ENCODE measurements at regions not wholly inside any gene's neighbourhood (a gene's known extent, or its start where the extent isn't known, plus 50 kb on each side); places are given as distances from the start of the nearest gene placed in this dataset.

DNA sequence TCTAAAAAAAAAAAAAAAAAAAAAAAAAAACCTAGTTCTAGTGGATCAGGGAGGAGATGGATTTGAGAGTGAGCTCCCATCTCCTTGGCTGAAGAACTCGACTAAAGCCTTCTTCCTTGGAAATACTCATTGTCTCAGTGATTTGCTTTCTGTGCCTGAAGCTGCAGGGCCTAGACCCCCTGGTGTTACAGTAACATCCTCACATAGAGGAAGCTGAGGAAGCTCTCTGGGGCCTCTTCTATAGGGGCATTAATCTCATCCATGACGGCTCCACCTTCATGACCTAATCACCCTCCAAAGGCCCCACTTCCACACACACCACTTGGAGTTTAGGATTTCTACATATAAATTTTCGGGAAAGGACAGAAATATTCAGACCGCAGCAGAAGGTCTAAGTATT lies 95.9 kb upstream of the ETS2 start:
- H3K4me3 ChIP-seq, result no peak overlapping the region
- no peaks in the 10 kb centered on the region for H3K36me3 ChIP-seq
- no peak for DNase-seq
- no peaks in the 10 kb centered on the region for H3K27me3 ChIP-seq
- no peaks in the 10 kb centered on the region for H3K9me3 ChIP-seq

DNA sequence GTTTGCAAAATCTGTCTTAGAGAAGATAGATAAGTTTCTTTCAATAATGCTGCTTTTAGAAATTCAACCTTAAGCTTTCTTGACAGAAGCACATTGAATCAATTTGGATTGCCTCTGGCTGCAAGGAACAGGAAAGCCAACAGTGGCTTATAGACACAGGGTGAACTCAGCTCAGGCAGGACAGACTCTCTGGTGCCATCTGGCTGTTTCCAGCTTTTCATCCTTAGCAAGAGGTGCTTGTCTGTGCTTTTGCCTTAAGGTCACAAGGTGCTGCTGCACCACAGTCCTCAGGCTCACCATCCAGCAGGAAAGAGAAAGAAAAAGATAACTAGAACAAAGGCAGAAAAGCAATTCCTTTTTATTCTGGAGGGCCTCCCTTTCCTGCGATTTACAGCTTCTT lies 93.7 kb upstream of the ETS2 start:
- no peak overlapping the region for H3K4me3 ChIP-seq
- H3K27me3 ChIP-seq, result no peaks in the 10 kb centered on the region
- no peaks in the 10 kb centered on the region for H3K9me3 ChIP-seq
- H3K36me3 ChIP-seq, result no peaks in the 10 kb centered on the region
- peak; percentile 63 for DNase-seq

DNA sequence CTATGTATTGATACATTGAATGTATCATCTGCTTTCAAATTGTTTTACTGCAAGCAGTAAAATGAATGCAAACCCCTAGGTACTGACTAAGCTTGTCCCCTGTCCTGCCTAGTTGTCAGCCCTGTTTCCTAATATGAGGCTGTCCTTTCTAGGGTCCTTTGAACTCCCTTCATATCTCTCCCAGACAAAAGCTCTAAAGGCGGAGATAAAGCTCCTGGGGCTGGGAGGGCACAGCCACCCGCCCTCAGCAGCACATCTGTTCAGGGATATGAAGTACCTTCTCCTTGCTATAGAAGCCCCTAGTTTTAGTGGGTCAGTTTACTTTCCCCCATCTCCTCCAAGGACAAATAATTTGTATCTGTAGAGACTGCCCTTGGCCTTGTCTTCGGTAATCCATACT lies 93.1 kb upstream of the ETS2 start:
- DNase-seq, result no peak
- Histone ChIP-seq H3K36me3 (no peaks in the 10 kb centered on the region), H3K27me3 (no peaks in the 10 kb centered on the region), H3K9me3 (no peaks in the 10 kb centered on the region), H3K4me3 (no peak overlapping the region)

DNA sequence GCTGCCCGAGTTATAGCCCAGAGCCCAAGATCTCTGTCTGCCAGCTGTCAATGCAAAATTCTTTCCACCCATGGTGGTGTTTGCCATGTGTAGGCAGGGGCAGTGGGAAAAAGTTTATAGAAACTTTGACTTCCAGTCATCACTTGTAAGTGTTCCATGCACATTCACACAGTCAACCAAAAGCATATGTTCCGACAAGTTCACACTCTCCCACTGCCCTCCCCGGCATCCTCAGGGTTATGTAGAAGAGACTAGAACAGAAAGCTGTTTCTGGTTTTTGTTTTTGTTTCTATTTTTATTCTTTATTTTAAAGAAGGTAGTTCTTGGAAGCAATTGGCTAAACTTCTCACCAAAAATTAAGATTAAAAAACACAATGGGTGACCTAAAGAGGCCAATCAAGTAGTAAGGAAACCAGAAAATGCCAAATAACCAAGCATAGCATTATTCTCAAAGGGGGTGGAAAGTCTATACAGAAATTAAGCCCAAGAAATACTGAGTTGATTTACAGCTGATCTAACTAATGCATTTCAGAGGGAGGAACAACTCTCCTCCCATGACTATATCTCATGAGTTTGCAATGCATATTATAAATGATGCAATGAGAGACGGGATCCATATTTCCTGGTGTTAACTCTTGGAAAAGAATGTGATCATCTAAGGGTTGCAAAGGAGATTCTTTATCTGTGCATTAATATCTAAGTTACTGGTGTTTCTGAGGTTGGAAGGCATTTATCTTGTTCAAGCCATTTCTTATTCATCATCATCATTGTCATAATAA lies 91.5 kb upstream of the ETS2 start:
- H3K9me3 ChIP-seq, result no peaks in the 10 kb centered on the region
- no peak for DNase-seq
- no peaks in the 10 kb centered on the region for H3K27me3 ChIP-seq

DNA sequence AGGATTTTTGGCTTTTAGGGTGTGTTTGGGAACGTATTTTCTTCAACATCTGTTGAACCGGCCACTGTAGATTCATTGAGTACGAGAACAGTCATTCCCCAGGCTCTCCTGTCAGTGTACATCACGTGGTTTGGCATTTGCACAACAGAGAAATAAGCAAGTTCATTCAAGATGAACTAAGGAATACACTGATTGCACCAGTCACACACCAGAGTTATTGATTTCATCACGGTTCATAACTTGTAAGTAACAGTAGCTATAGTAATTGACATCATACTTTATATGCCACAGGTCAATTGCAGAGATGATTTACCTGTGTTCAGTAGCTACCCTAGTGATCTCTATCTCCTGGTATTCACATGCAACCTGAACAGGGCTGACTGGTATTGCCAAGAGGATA lies 90.7 kb upstream of the ETS2 start:
- no peak for DNase-seq

More for the DNA sequence above, 91.5 kb upstream of the ETS2 start:
- Histone ChIP-seq H3K36me3 (no peaks in the 10 kb centered on the region), H3K4me3 (no peak overlapping the region)

DNA sequence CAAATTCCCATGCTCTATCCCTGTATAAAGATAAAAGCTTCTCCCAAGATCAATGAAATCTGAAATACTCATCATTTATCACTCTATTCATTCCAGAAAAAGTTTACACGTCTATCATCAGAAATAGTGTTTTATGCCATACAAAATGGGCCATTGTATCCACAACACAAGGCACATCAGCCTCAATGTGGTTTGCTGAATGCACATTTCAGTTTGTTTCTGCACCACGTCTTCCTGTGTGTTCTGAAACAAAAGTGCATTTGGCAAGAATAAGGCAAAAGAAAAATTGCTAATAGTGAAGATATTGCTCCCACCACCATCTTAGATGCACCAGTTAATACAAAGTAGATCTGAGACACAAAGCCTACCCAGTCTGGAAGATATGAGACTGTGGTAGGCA lies 89.6 kb upstream of the ETS2 start:
- Histone ChIP-seq H3K36me3 (no peaks in the 10 kb centered on the region), H3K4me3 (no peak overlapping the region), H3K9me3 (no peaks in the 10 kb centered on the region), H3K27me3 (no peaks in the 10 kb centered on the region)
- DNase-seq, result no peak

More for the DNA sequence above, 90.7 kb upstream of the ETS2 start:
- Histone ChIP-seq H3K9me3 (no peaks in the 10 kb centered on the region), H3K4me3 (no peak overlapping the region), H3K36me3 (no peaks in the 10 kb centered on the region), H3K27me3 (no peaks in the 10 kb centered on the region)

DNA sequence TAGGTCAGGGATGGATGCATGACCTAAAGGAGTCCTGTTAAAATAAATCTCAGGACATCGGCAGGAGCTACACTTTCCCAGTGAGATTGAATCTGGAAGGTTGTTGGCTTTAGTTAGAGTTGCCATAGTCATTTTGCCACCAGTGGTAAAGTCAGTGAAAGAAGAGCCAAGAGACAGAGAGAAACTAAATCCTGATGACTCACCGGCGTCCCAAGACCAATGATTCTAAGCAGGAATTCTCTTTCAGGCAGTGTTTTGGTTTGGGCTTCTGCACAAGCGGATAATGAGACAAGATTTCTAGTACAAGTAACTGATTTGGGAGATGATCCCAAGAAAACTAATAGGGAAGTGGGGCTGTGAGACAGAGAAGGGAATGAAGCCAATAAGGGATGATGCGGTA lies 88.8 kb upstream of the ETS2 start:
- Histone ChIP-seq H3K36me3 (no peaks in the 10 kb centered on the region), H3K9me3 (no peaks in the 10 kb centered on the region), H3K4me3 (no peak overlapping the region), H3K27me3 (no peaks in the 10 kb centered on the region)
- DNase-seq, result peak; percentile 56

DNA sequence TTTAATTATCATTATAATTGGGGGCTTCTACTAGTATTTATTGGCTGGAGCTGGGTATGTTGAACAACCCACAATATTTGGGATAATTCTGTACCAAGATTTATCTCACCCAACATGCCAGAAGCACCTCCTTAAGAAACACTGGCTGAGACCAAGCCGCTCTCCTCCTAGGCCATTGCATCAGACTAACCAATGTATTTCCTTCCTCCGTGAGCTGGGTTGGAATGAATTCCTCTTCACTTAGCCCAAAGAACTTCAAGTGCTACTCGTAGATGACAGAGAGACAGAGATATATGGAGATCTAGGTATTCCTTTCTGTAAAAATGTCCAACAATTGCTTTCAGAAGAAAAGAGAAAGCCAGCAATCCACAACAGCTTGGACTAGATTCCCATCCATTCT lies 87.2 kb upstream of the ETS2 start:
- Histone ChIP-seq H3K36me3 (no peaks in the 10 kb centered on the region), H3K27me3 (no peaks in the 10 kb centered on the region), H3K4me3 (no peak overlapping the region), H3K9me3 (no peaks in the 10 kb centered on the region)
- no peak for DNase-seq

DNA sequence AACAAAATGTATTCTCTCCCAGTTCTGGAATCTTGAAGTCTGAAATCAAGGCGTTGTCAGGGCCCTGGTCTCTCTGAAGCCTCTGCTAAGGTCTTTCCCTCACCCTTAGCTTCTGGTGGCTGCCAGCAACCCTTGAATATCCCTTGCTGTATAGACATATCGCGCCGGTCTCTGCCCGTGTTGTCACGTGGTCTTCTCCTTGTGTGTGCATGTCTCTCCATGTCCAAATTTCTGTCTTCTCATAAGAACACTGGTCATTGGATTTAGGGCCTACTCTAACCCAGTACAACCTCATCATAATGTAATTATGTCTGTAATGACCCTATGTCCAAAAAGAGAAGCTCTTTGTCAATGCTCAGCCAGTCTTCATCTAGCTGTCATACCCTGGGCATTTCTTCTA lies 85.7 kb upstream of the ETS2 start:
- Histone ChIP-seq H3K27me3 (no peaks in the 10 kb centered on the region), H3K9me3 (peaks cover 10% of the 10 kb centered on the region), H3K4me3 (no peak overlapping the region), H3K36me3 (no peaks in the 10 kb centered on the region)
- DNase-seq, result no peak

DNA sequence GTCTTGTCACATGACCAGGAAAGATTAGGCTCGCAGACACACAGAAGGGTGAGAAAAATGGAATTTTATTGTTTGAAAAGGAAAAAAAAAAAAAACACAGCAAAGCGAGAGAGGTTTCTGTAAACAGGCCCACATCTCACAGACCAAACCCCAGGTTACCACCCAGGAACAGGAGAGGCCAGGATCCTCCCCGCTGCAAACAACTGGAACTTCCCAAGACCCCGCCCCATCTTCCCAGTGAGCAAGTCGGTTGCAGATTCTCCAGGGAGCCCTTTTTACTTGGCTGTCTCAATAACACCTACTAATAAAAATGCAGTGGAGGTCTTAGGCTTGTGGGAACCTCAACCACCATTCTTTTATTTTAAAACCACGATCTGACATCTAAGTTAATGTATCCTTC lies 84.7 kb upstream of the ETS2 start:
- Histone ChIP-seq H3K27me3 (no peaks in the 10 kb centered on the region), H3K9me3 (peaks cover 20% of the 10 kb centered on the region), H3K36me3 (no peaks in the 10 kb centered on the region), H3K4me3 (no peak overlapping the region)
- no peak for DNase-seq

DNA sequence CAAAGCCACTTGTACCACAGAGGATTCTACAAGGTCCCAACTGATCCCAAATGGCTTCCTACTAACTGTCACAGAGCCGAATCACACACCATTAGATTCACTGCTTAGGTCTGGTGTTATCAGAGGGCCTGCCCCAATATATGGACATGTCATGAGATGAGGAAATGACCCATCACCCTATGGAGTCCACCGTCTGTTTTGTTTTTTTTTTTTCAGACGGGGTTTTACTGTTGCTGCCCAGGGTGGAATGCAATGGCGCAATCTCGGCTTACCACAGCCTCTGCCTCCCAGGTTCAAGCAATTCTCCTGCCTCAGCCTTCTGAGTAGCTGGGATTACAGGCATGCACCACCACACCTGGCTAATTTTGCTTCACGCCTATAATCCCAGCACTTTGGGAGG lies 83.8 kb upstream of the ETS2 start:
- H3K9me3 ChIP-seq, result peaks cover 21% of the 10 kb centered on the region
- no peaks in the 10 kb centered on the region for H3K36me3 ChIP-seq
- H3K4me3 ChIP-seq, result no peak overlapping the region
- no peaks in the 10 kb centered on the region for H3K27me3 ChIP-seq
- DNase-seq, result no peak

DNA sequence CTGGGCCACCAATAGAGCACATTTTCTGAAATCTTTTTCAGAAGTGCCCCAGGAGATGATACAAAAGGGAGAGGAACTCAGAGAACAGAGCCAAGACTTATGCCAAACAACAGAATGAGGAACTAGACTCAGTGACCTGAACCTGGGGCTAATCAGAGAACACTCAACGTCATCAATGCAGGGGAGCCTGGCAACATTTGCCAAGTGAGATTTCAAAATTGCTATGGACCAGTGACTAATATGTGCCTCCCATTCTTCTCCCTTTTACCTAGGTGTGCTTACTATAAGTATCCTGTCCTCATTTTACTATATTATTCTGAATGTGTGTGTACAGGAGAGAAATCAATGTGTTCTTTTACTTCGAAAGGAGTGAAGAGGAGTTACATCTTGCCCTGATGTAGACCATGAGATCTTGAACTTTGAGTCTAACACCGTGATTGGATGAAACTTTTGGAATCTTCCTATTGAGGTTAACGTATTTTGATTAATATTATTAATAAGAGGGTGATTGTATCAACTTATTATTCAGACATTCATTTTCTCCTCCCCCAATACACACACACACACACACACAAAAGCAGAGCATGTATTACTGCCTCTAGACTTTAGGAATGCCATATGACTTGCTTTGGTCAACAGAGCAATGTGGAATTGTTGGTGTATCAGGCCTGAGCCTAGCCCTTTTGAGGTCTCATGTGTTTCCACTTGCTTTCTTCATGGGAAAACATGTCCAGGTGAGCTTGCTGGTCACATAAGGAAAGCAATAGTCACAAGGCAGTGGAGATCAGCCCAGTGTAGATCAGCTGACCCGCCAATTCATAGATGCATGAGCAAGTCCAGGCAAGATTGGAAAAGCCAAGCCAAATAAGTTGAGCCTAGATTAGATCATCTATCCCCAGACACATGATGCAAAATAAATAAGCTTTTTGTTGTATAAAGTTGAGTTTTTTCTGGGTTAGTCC lies 80.3 kb upstream of the ETS2 start:
- no peak overlapping the region for H3K4me3 ChIP-seq
- H3K36me3 ChIP-seq, result no peaks in the 10 kb centered on the region
- DNase-seq, result no peak
- peaks cover 21% of the 10 kb centered on the region for H3K9me3 ChIP-seq
- no peaks in the 10 kb centered on the region for H3K27me3 ChIP-seq

DNA sequence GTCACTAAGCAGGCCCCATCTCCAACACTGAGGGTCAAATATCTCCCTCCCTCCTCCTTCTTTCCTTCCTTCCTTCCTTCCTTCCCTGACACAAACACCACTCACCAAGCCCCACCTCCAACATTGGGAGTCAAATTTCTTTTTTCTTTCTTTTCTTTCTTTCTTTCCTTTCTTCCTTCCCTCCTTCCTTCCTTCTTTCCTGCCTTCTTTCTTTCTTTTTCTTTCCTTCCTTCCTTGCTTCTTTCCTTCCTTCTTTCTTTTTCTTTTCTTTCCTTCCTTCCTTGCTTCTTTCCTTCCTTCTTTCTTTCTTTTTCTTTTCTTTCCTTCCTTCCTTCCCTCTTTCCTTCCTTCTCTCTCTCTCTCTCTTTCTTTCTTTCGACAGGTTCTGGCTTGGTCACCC lies 79.2 kb upstream of the ETS2 start:
- no peak for DNase-seq
- H3K27me3 ChIP-seq, result no peaks in the 10 kb centered on the region
- no peaks in the 10 kb centered on the region for H3K36me3 ChIP-seq

DNA sequence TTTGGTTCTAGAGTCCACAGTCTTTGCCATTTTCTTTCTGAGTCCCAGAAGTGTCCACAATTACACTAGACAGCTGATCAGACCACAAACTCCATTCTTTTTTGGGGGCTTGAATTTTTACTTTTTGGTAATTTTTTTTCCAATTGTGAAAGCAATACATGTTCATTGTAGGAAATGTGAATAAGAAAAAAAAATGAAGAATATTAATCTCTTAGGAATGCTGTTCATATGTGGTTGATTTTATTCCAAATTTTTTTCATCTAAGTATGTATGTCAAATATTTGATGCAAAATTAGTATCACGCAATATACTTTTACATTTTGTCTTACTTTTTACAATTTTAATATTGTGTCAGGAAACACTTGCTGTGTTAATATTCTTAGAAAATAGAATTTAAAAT lies 76.4 kb upstream of the ETS2 start:
- no peak for DNase-seq
- peaks cover 19% of the 10 kb centered on the region for H3K9me3 ChIP-seq
- H3K4me3 ChIP-seq, result no peak overlapping the region
- H3K27me3 ChIP-seq, result no peaks in the 10 kb centered on the region
- H3K36me3 ChIP-seq, result no peaks in the 10 kb centered on the region

More for the DNA sequence above, 79.2 kb upstream of the ETS2 start:
- Histone ChIP-seq H3K4me3 (no peak overlapping the region), H3K9me3 (peaks cover 21% of the 10 kb centered on the region)

DNA sequence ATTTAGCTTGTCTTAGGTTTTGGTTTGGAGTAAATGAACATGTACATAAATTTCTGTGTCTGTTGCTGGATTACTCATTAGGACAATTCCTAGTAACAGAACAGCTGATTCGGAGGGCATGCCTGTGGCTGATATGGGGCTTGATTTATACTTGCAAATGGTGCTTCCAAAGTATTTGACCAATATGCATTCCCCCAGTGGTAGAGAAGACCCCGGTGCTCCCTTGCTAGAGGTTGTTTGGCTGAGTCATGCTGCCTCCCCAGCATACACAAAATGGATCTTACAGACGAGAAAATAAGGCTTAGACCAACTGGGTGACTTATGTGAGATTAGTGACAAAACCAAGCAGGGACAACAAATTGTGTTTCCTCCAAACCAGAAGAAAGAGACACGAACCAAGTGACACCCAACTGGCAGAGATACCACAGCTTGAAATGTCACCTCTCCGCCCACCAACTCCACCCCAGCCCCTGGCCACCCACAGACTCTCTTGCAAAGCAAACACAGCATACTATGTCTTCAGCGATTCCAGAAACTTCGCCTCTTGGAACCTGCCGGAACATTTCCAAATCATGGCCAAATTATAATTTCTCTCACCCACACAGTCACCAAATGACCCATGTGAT lies 75.9 kb upstream of the ETS2 start:
- Histone ChIP-seq H3K27me3 (no peaks in the 10 kb centered on the region), H3K9me3 (peaks cover 13% of the 10 kb centered on the region), H3K4me3 (no peak overlapping the region), H3K36me3 (no peaks in the 10 kb centered on the region)
- DNase-seq, result no peak

DNA sequence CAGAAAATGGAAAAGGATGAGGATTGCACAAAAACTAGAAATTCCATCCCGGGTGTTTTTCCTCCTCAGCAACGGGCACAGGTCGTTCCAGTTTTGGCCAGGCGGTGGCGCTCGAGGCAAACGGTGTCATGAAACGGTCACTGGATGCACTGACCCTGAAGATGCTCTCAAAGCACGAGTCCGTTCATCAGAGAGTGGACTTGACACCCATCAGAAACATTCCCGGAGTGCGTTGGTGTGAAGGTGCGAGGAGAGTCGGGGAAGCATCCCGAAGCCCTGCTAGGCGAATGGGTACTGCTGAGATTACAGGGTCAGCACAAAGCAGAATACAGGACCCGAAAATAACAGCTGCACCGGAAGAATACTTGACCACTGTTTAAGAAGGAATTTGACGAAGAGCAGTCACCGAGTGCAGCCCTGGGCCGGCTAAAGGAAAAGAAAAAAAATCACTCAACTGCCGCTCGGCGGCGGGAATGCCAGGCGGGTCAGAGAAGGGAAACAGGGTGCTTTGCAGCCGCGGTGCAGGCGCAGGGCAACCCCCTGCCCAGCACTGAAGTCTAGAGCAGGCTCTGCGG lies 71.7 kb upstream of the ETS2 start:
- H3K9me3 ChIP-seq, result no peaks in the 10 kb centered on the region
- peak; percentile 73 for DNase-seq
- H3K27me3 ChIP-seq, result no peaks in the 10 kb centered on the region
- 0 out of 2 replicates have a peak overlapping the region, but pooled peaks have one; percentile 12 for H3K4me3 ChIP-seq
- no peaks in the 10 kb centered on the region for H3K36me3 ChIP-seq
